Activated CD8-positive, alpha-beta memory T cell treated with anti-CD3 and anti-CD28 coated beads for 48 hours (primary cell): ENCODE measurements at regions not wholly inside any gene's neighbourhood (a gene's known extent, or its start where the extent isn't known, plus 50 kb on each side); places are given as distances from the start of the nearest gene placed in this dataset.
"Not testable (repeated sequence)": the region's sequence is repeated elsewhere in the genome, so short reads cannot be mapped to it uniquely, and the experiment has no call there.

Source experiments
- DNase-seq, 3 experiments: peaks; one replicate each; pipeline ENCODE4 v3.0.0-alpha.2; 2020; ENCODE audit warnings: low read depth in 2 of 3, low spot score in 2 of 3

DNA sequence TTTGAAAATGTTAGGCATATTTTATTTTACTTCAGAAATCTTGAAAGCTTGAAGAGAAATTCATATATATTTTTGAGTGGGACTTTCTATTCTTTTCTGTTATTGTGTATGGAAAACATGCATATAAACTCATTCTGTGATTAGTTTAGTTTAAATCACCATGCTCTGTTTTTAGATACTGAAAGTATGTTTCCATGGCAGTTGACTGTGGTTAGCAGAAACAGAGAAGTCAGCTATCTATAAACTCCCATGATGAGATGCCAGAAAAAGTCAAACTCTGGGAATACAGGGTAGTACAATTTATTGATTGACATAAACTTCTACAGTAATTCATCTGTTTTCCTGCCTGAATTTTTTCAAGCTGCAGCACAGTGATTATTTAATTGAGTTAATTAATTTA lies 905.3 kb upstream of the VRK2 start:
- no peak for DNase-seq

DNA sequence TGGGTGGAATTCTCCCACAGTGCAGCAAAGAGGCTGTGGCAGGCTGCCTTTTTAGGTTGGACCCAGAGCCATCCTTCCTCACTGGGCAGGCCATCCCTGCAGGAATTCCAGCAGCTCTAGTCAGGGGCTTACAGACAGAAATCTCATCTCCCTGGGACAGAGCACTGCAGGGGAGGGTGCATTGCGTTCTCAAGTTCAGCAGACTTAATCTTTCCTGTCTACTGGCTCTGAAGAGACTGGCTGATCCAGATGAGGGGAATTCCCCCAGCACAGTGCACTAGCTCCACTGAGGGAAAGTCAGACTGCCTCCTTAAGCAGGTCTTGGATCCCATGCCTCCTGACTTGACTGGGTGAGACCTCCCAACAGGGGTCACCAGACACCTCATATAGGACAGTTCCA lies 899.7 kb upstream of the VRK2 start:
- DNase-seq = no peak

DNA sequence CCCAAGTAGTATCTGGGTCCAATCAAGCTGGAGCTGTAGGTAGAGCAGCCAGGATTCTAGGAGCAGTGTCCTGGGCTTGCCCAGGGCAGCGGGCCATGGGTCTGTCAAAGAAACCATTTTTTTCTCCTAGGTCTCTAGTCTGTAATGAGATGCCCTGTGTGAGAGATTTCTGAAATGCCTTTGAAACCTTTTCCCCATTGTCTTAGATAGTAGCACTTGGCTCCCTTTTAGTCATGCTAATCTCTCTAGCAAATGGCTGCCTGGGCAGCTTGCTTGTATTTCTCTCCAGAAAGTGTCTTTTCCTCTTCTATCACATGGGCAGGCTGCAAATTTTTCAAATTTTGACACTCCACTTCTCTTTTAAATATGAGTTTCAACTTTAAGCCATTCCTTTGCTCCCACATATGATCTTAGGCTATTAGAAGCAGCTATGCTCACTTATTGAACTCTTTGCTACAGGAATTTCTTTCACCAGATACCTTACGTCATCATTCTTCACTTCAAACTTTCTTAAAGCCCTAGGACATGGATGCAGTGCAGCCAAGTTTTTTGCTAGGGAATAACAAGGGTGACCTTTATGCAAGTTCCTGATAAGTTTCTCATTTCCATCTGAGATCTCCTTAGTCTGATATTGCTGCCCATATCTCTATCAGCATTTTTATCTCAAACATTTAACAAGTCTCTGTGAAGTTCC lies 890.2 kb upstream of the VRK2 start:
- DNase-seq = no peak

DNA sequence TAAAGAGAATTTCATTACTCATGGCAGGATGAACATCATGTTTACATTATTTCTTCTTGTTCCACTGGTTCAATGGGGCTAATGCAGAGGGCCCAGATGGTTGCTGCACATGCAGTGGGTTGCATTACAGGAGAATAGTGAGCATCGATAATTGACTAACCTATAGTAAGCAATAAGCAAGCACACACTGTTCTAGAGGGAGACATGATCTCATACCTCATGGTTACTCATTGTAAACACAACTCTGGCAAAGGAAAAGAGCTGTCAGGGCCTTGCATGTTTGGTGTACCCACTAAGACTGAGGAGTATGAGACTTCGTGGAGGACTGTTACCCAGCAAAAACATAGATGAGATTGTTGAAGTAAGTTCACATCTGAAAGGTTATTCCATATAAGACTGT lies 885.6 kb upstream of the VRK2 start:
- DNase-seq = no peak

DNA sequence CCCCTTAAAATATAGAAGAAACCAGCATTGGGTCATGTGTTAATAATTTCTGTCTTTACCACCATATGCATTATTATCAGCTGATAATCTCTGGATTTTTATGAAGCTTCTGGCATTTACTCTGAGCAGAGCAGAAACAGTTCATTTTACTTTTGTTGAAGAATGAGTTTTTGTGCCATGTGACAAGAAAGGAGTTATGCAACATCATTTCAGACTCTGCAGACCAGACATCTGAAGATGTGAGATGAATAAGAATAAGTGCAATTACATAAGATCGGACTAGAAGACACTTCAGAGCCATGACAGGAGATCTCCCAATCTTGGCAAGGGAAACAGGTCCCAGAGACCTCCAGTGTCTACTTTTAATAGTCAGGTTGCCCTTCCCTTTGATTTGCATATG lies 869.4 kb upstream of the VRK2 start:
- DNase-seq = no peak

DNA sequence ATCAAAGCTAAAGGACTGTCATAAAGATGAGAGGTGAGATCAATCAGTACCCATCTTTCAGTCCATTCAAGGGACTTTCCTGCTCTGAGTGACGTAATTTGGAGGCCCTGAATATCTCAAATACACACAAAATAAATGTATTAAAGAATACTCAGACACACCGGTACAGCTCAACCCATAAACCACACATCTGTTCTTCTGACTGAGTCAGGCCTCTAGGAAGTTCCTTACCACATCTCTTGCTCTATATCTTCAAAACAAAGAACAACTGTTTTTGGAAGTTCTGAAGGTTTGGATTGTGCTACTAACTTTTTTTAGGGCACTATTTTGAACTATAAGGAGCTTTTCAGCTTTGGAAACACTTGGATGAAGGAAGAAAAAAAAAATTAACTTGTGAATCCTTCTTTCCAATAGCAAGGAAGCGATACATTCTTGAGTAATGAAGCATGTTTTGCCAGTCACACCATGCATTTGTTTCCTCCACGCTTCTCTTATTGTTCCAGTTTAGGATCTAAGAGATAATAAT lies 866.5 kb upstream of the VRK2 start:
- no peak for DNase-seq

DNA sequence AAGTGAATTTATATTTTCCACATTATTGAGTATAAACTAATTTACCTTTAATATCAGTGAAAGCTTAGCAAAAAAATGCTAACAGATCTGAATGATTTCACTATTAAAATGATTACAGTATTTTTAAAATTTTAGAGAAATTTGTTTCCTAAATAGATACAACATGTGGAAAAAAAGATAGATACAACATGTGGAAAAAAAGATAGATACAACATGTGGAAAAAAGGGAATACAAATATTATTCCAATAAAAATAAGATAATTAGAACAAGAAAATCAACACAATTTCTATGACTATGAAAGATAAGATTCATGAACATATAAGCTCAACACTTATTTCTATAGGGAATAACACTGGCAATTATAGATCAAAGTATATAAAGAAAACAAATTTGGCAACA lies 865.9 kb upstream of the VRK2 start:
- no peak for DNase-seq

DNA sequence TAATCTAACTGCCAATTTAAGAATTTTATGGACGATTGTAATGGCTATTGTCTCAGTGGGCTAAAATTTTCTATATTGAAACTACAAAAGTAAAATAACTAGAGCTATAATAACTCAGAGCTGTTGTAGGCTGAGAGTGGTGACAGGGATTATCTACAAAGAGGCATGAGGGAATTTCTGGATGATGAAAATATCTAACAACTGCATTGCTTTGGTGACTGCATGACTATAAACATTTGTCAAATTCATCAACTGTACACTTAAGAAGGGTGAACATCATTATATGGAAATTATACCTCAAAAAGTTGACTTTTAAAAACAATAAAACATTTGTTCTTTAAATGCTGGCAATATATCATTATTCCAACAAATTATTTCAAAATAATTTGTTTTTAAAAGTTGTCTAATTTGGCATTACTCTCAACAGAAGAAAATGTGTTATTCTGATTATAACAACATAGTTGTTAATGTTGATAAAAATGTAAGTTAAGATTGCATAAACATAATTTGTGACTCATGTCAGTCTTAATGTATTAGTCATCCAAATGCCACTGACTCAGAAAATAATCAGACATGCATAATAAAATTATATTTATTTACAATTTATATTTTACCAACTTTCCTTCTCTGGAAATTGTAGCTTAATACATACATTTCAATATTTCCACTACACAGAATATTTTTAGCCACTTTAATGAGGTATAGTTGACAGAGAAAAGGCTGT lies 865.1 kb upstream of the VRK2 start:
- DNase-seq = no peak

DNA sequence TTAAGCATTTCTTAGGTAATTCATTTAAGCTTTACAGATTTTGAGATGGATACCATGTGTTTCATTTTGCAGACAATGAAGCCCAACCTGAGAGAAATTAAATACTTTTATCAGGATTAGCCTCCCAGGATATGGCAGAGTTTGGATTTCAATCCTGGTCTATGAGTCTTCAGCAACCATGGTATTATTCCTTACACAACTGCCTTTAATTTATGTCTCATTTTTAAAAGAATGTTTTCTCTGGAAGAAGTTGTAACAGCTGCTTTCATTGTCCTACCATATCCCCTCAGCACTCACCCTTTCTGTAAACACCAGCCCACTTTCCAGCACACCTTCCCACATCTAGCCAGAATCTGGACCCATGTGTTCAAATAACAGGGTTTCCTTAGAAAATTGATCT lies 863.7 kb upstream of the VRK2 start:
- DNase-seq = no peak

DNA sequence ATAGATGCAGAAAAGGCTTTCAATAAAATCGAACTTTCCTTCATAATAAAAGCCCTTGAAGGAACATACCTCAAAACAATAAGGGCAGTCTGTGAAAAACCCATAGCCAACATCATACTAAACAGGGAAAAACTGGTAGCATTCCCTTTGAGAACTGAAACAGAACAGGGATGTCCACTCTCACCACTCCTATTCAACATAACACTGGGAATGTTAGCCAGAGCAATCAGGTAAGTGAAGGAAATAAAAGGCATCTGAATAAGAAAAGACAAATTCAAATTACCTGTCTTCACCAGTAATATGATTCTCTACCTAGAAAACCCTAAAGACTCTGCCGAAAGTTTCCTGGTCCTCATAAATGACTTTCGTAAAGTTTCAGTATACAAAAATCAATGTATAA lies 861.0 kb upstream of the VRK2 start:
- no peak for DNase-seq

DNA sequence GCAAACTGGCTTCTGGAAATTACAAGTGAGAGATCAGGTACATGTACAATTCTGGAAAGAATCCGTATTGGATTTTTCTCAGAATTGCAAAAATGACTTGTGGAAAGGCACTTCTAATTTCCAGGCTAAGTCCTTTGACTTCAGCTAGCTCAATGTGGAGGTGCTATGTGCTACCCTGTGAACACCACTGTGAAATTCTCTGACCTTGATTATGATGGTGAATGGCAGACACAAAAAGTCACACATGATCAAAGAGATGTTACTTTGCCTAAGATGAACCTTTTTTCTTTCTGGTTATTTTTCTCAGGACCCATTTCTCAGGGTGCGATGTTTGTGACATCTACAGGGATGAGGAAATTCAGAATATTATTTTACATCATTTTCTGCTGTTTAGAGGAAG lies 856.6 kb upstream of the VRK2 start:
- DNase-seq = no peak

DNA sequence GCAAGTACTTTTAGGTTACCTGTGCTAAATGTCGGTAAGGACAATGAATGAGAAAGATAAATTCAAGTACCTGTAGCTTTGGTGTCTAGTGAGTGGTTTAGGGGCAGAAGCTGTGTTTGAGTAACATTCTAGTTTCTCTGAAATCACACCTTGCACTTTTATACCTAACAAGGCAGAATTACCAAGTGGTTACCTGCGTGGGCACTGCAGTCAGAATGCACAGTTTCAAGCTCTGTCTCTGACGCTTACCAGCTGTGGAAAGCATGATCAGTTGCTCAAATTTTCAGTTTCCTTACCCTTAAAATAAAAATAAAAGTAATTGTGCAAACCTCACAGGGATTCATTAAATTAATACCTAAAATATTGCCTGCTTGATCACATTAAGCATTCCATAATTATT lies 846.9 kb upstream of the VRK2 start:
- no peak for DNase-seq

DNA sequence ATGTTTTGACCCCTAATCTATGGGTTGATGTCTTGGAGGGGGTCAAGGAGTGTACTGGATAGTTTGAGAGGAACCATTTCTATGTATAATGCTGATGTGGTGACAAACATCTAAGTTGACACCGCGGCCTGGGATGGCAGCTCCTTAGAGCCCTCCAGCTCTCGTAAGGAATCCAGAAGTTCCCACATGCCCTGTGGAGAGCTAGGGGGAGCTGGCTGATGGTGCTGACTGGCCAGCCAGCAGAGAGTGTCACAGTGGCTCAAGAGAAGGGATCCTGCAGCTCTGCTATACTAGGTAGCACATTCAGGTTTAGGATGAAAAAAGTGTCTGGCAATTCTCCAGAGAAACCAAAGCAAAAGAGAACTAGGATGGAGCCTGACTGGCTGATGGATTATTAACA lies 842.2 kb upstream of the VRK2 start:
- DNase-seq = no peak

DNA sequence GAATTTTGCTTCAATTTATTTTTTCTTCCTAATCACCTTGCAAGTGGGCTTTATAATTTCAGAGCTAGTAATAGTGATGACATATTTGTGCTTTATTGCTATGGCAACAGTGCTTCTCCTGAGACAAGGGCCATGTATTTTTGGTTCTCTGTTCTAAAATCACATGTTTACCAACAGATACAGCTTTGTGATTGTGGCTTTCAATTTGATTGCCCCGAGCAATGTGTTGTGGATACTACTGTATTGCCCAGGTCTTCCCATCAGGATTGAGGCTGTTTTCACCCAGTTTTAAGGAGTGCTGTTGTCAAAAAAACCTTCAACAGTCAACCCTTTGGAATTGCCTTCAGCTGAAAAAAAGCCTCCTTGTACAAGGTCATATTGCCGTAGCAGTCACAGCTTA lies 841.4 kb upstream of the VRK2 start:
- DNase-seq = no peak

DNA sequence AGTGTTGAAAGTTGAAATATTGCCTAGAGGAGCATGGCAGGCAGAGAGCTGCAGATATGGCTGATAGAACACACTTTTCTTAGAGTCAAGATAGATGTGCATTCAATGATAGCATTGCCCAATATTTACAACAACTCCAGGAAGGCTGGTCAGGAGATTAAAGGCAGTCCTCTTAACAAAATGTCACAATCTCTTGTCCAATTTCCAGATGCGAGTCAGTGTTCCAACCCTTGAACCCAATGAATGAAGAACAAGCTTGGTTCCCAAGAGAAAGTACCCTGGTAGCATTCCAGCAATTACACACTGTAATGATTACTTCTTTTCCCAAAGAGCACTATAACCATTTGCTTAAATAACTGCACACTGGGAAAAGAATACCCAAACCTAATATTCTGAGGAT lies 839.4 kb upstream of the VRK2 start:
- no peak for DNase-seq

DNA sequence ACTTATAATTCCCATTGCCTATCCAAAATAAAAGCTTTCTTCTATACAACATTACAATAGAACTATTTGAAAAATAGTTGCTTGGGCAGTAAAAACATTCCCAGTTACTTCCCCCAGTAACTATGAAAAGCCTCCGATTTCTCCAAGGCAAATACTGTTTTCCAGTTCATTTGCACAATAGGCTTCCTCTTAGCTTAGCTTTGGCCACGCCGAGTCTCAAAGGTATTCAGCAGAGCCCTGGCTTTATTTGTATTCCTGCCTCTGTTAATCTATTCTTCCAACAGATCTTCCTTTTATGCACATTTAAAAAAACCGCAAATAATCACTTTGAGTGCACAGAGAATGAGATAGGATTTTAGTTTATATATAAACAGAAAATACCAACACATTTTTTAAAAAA lies 836.8 kb upstream of the VRK2 start:
- no peak for DNase-seq

DNA sequence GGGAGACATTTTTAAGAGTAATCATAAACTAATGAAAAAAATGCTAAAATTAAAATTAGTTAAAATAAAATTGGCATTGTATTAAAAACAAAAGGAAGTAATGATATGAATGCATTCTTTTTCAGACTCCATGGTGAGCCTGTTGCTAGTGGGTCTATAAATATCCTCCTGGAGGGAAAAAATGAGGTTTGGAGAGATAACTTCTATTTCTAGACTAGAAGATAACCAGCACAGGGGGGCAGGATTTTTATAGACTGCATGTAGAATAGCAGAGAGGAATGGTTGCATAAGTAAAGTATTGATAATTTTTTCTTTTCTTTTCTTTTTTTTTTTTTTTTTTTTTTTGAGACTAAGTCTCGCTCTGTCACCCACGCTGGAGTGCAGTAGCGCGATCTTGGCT lies 835.8 kb upstream of the VRK2 start:
- DNase-seq = no peak

DNA sequence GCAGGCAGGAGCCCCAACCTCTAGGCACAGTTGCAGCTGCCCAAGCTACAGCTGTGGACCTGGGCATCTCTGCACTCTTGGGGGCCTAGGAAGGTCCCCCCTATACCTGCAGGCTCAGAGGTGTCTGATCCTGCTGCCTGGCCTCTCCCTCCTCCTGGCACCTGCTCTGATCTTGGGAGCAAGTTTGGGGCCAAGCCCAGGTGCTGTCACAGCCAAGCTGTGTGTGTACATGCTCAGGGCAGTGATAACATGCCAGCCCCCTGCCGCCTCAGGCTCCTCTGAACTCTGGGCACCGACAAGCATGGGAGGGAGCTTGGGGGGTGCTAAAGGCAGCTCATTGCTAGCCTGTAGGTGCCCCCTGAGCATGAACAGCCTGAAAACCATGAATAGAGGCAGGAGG lies 829.6 kb upstream of the VRK2 start:
- DNase-seq = no peak

DNA sequence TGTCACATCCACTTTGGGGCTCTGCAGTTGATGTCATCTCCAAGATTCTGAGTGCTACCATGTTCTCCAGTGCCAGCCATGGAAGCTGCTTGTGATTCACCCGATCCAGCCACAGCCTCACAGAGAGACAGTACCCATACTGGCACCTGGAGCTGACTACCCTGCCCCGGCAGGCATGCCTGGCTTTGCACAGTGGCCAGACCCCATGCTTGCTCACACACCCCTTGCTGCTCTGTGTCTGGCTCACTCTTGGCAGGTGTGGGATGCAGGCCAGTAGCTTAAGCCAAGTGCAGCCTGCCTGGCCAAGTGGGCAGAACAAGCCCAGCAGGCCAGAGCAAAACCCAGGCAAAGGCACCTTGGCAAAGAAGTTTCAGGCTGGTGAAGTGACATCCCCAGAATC lies 828.4 kb upstream of the VRK2 start:
- DNase-seq = no peak

DNA sequence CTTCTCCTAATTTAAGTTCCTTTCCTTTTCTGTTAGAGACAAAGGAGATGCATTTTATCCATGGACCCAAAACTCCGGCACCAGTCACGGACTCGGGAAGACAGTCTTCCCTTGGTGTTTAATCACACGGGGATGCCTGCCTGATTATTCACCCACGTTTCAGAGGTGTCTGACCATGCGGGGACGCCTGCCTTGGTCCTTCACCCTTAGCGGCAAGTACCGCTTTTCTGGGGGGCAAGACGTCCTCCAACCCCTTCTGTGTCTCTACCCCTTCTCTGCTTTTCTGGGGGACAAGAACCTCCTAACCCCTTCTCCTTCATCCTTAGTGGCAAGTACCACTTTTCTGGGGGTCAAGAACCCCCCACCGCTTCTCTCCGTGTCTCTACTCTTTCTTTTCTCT lies 816.9 kb upstream of the VRK2 start:
- not testable (repeated sequence) for DNase-seq

DNA sequence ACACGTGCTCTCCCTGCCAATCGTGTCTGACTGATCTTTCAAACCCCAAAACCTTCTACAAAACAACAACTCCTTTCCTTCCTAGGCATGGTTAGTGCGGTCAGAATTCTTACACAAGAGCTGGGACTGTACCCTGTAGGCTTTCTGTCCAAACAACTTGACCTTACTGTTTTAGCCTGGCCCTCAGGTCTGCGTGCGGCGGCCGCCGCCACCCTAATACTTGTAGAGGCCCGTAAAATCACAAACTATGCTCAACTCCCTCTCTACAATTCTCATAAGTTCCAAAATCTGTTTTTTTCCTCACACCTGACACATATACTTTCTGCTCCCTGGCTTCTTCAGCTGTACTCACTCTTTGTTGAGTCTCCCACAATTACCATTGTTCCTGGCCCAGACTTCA lies 814.3 kb upstream of the VRK2 start:
- DNase-seq = not testable (repeated sequence)

DNA sequence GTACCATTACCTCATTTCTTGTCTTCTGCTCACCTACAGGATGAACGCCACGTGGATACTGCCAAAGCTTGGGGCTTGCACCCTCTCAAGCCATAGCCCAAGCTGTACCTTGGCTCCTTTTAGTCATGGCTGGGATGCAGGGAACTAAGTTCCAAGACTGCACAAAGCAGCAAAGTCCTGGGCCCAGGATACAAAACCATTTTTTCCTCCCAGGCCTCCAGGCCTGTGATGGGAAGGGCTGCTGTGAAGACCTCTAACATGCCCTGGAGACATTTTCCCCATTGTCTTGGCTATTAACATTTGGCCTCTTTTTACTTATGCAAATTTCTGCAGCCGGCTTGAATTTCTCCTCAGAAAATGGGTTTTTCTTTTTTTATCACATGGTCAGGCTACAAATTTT lies 795.1 kb upstream of the VRK2 start:
- not testable (repeated sequence) for DNase-seq

DNA sequence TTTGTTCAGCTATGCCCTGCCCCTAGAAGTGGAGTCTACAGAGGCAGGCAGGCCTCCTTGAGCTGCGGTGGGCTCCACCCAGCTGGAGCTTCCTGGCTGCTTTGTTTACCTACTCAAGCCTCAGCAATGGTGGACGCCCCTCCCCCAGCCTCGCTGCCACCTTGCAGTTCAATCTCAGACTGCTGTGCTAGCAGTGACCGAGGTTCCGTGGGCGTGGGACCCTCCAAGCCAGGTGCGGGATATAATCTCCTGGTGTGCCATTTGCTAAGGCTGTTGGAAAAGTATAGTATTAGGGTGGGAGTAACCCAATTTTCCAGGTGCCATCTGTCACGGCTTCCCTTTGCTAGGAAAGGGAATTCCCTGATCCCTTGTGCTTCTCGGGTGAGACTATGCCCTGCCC lies 770.2 kb upstream of the VRK2 start:
- DNase-seq = not testable (repeated sequence)
